NCI-H1092 (cell line): ENCODE measurements at regions not wholly inside any gene's neighbourhood (a gene's known extent, or its start where the extent isn't known, plus 50 kb on each side); places are given as distances from the start of the nearest gene placed in this dataset.
"Not testable (repeated sequence)": the region's sequence is repeated elsewhere in the genome, so short reads cannot be mapped to it uniquely, and the experiment has no call there.

ENCODE experiments used
- DNase-seq: peaks from one replicate; lab custom pipeline; 2025; lab: John Stamatoyannopoulos, UW

- DNase-seq = no peak
These were observed 817.5 kb downstream of the CDH11 start for GRCh38 chr16:64304396-64304795.

GRCh38 chr16:64297863-64298600 is 823.8 kb downstream of the CDH11 start:
- no peak for DNase-seq

- no peak for DNase-seq
These were observed 826.4 kb downstream of the CDH11 start for GRCh38 chr16:64295466-64295865.

- DNase-seq = no peak
These were observed 828.9 kb downstream of the CDH11 start for GRCh38 chr16:64292953-64293352.

- no peak for DNase-seq
These were observed 829.7 kb downstream of the CDH11 start for GRCh38 chr16:64292161-64292560.

- DNase-seq = no peak
These were observed 831.4 kb downstream of the CDH11 start for GRCh38 chr16:64290461-64290860.

- DNase-seq = no peak
These were observed 834.0 kb downstream of the CDH11 start for GRCh38 chr16:64287655-64288528.

- DNase-seq = no peak
These were observed 839.7 kb downstream of the CDH11 start for GRCh38 chr16:64282181-64282580.

GRCh38 chr16:64280317-64280716 is 841.5 kb downstream of the CDH11 start:
- DNase-seq = no peak

GRCh38 chr16:64278196-64278595 is 843.7 kb downstream of the CDH11 start:
- DNase-seq = no peak

- DNase-seq = no peak
These were observed 845.2 kb downstream of the CDH11 start for GRCh38 chr16:64276646-64277045.

GRCh38 chr16:64272028-64272427 is 849.8 kb downstream of the CDH11 start:
- DNase-seq = no peak

- DNase-seq = no peak
These were observed 852.1 kb downstream of the CDH11 start for GRCh38 chr16:64269756-64270155.

- DNase-seq = no peak
These were observed 856.1 kb downstream of the CDH11 start for GRCh38 chr16:64265756-64266155.

- not testable (repeated sequence) for DNase-seq
These were observed 861.0 kb downstream of the CDH11 start for GRCh38 chr16:64260631-64261401.

- DNase-seq = no peak
These were observed 867.2 kb downstream of the CDH11 start for GRCh38 chr16:64254443-64255367.

- DNase-seq = no peak
These were observed 868.3 kb downstream of the CDH11 start for GRCh38 chr16:64253525-64253924.

GRCh38 chr16:64253096-64253495 is 868.8 kb downstream of the CDH11 start:
- DNase-seq = no peak

- DNase-seq = no peak
These were observed 870.1 kb downstream of the CDH11 start for GRCh38 chr16:64251742-64252141.

- no peak for DNase-seq
These were observed 871.0 kb downstream of the CDH11 start for GRCh38 chr16:64250866-64251265.

- DNase-seq = no peak
These were observed 879.4 kb downstream of the CDH11 start for GRCh38 chr16:64242492-64242891.
